Fibroblast of skin of right quadriceps (primary cell): ENCODE measurements at regions not wholly inside any gene's neighbourhood (a gene's known extent, or its start where the extent isn't known, plus 50 kb on each side); places are given as distances from the start of the nearest gene placed in this dataset.
A peak's percentile ranks its signal among the peaks of the same experiment; 100 is the strongest.
"Not testable (repeated sequence)": the region's sequence is repeated elsewhere in the genome, so short reads cannot be mapped to it uniquely, and the experiment has no call there.

Experiments used
- DNase-seq: peaks from one replicate; pipeline ENCODE4 v3.0.0-alpha.2; 2013

DNA sequence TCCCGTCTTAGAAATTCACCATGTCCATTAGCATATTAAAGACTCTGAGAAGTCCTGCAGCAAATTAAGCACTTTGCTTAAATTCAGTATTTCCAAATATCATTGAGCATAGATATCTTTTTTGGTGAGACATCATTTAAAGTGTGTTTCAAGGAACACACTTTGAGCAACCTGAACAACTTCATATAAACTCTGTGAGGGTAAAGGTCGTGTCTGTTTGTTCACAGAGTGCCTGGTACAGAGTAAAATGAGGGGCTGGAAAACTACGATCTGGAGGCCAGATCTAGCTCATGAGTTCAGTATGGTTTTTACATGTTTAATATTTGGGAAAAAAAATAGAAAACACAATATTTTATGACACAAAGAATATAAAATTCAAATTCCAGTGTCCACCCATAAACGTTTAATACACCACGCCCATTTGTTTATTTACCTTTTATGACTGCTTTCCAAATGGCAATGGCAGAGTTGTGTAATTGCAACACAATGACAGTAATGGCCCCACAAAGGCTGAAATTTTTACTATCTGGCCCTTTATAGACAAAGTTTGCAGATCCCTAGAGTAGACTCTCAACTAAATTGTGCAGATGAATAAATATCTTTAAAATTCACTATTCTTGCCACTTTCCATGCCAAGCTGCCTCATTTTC lies 67.4 kb downstream of the SNTN start:
- no peak for DNase-seq

DNA sequence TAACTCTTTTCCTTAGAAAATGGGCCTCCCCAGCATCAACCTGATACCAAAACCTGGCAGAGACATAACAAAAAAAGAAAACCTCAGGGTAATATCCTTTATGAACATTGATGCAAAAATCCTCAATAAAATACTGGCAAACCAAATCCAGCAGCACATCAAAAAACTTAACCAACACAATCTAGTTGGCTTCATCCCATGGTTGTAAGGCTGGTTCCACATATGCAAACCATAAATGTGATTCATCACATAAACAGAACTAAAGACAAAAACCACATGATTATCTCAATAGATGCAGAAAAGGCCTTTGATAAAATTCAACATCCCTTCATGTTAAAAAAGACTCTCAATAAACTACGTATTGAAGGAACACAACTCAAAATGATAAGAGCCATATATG lies 68.5 kb downstream of the SNTN start:
- peak; percentile 80 for DNase-seq

- peak; percentile 97 for DNase-seq
Observed at GRCh38 chr3:63724987-63725386, 72.5 kb downstream of the SNTN start.

DNA sequence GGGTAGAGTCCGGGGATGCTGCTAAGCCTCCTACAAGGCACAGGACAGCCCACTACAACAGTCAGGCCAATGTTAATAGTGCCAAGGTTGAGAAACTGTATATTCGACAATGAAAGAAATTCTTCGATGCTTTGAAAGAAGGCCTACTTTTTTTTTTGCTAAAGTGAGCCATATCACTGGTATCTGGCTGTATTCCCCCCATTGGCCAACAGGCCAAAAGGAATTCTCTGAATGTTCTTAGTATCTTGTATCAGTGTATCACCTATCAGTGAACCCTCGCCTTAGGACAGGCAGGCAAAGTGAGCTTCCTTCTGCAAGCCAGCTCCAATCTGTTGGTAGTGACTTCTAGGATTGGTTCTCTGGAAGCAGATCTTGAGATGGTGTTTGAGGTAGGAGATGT lies 74.2 kb downstream of the SNTN start:
- no peak for DNase-seq

DNA sequence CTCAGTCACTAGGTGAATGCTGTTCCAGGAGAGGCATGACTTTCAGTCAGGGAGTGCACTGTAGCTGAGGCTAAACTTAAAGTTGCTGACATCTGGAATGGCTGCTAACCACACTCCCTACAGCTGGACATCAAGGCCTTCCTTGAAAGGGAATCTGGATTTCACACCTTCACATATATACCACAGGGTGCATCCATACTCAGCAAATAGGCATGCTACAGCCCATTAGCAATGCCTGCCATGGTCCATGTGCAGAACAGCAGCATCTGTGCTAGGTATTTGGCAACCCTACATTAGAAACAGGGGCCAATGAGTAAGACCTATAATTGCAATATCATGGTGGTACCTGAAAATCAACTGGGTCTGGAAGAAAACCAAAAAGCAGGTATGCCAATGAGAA lies 74.8 kb downstream of the SNTN start:
- peak; percentile 21 for DNase-seq

DNA sequence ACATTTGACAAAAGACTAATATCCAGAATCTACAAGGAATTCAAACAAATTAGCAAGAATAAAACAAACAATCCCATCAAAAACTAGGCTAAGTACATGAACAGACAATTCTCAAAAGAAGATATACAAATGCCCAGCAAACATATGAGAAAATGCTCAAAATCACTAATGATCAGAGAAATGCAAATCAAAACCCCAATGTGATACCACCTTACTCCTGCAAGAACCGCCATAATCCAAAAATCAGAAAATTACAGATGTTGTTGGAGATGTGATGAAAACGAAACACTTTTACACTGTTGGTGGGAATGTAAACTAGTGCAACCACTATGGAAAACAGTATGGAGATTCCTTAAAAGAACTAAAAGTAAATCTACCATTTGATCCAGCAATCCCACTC lies 79.4 kb downstream of the SNTN start:
- DNase-seq: no peak

GRCh38 chr3:63733278-63733677 lies 80.8 kb downstream of the SNTN start:
- DNase-seq: not testable (repeated sequence)

- DNase-seq: not testable (repeated sequence)
Observed at GRCh38 chr3:63734632-63735031, 82.2 kb downstream of the SNTN start.

DNA sequence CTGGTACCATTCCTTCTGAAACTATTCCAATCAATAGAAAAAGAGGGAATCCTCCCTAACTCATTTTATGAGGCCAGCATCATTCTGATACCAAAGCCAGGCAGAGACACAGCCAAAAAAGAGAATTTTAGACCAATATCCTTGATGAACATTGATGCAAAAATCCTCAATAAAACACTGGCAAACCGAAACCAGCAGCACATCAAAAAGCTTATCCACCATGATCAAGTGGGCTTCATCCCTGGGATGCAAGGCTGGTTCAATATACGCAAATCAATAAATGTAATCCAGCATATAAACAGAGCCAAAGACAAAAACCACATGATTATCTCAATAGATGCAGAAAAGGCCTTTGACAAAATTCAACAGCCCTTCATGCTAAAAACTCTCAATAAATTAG lies 82.3 kb upstream of the C3orf49 start:
- not testable (repeated sequence) for DNase-seq

DNA sequence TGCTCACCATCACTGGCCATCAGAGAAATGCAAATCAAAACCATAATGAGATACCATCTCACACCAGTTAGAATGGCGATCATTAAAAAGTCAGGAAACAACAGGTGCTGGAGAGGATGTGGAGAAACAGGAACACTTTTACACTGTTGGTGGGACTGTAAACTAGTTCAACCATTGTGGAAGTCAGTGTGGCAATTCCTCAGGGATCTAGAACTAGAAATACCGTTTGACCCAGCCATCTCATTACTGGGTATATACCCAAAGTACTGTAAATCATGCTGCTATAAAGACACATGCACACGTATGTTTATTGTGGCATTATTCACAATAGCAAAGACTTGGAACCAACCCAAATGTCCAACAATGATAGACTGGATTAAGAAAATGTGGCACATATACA lies 80.5 kb upstream of the C3orf49 start:
- DNase-seq: not testable (repeated sequence)

DNA sequence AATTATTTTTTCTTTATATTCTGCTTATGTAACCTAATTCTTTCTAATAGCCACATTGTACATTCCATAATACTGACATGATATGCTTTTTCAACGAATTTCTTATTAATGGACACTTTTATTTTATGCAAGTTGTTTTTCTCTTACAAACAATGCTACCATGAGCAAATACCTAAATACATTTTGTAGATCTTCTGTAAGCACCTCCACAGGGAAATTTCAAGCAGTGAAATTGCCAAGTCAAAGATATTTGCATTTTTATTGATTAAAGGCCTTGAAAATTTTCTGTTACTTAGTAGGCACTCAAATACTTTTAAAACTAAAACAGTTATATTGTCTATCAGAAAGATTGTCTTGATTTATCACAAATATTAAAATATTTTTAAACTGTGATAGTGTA lies 79.6 kb upstream of the C3orf49 start:
- no peak for DNase-seq

- no peak for DNase-seq
Observed at GRCh38 chr3:63740116-63740515, 79.0 kb upstream of the C3orf49 start.

DNA sequence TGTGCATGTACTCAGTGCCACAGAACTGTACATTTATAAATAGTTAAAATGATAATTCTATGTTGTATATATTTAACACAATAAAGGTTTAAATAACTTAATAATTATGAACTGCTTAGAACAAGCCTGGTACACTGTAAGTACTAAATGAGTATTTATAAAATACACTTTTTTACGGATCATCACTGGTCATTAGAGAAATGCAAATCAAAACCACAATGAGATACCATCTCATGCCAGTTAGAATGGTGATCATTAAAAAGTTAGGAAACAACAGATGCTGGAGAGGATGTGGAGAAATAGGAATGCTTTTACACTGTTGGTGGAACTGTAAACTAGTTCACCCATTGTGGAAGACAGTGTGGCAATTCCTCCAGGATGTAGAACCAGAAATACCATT lies 74.4 kb upstream of the C3orf49 start:
- not testable (repeated sequence) for DNase-seq

DNA sequence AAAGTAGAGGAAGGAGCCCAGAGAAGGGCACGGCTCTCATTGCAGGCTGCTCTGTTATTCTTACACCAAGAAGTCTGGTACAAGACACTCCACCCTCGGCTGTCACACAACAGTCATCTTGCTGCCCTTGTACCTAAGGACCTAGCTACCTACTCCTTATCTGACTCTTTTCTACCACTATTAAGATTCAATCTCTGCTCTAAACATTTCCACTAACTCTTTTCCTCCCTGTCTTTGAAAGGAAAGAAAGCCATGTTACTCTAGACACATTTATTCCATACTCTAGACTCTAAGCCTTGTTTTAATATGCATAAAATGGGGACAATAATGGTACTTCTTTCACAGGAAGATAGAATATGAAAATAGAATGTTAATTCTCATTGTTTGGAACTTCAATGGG lies 73.3 kb upstream of the C3orf49 start:
- no peak for DNase-seq

GRCh38 chr3:63746211-63746610 lies 72.9 kb upstream of the C3orf49 start:
- DNase-seq: no peak

DNA sequence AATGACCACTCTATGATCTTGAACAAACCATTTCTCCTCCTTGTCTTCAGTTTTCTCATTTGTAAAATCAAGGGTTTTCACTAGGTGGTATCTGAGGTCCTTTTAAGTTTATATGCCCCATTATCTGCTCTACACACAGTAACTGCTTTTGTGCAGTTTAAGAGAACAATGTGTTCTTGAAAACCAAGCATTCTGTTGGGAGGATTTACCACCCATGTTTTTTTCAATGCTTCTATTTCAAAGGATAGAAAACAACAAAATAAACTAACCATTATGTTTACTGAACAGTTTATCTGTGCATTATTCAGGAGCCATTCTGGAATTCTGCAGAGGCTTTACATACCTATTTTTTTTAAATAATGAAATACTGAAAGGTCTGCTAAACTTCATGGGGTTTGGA lies 67.6 kb upstream of the C3orf49 start:
- DNase-seq: no peak

GRCh38 chr3:63753567-63753966 lies 65.5 kb upstream of the C3orf49 start:
- DNase-seq: peak; percentile 28

- no peak for DNase-seq
Observed at GRCh38 chr3:63753995-63754394, 65.1 kb upstream of the C3orf49 start.

DNA sequence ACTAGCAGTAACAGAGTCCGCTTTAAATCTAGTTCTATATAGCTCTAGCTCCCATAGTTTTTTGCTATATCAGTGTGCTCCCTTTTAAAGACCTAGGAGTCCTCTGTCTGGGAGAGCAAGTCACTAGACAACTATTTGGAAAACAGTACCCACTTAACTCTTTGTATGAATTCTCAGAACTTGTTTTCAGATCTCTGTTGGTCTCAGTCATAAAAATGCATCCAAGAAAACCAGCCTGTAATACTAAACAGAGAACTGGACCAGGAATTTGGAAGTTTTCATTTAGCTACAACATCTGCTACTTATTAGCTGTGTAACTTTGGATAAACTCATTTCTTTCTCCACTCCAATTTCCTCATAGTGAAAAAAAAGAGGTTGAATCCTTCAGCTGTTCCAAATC lies 56.9 kb upstream of the C3orf49 start:
- peak; percentile 92 for DNase-seq

DNA sequence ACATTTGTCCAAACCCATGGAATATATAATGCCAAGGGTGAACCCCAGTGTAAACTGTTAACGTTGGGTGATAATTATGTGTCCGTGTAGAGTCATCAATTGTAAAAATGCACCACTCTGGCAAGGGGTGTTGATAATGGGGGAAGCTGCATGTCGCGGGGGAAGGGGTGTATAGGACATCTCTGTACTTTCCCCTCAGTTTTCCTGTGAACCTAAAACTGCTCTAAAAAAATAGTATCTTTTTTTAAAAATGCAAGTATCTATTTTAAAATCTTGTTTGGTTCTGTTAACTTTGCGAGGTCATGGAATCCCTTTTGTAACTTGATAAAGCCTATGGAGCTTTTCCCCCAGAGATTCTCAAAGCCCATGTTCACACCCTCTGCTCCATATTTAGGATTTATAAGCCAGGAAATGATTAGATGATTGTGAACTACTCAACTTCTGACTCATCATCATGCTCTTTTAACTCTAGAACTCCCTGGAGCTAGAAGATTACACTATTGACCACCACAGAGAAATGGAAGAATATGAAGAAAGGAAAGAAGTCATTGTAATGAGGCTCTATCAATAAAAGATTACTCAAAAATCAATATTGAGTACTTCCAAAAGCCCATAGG lies 56.1 kb upstream of the C3orf49 start:
- DNase-seq: peak; percentile 89

GRCh38 chr3:63764511-63764910 lies 54.6 kb upstream of the C3orf49 start:
- no peak for DNase-seq

GRCh38 chr3:63766261-63766660 lies 52.8 kb upstream of the C3orf49 start:
- no peak for DNase-seq

GRCh38 chr3:63768386-63768785 lies 50.7 kb upstream of the C3orf49 start:
- no peak for DNase-seq

DNA sequence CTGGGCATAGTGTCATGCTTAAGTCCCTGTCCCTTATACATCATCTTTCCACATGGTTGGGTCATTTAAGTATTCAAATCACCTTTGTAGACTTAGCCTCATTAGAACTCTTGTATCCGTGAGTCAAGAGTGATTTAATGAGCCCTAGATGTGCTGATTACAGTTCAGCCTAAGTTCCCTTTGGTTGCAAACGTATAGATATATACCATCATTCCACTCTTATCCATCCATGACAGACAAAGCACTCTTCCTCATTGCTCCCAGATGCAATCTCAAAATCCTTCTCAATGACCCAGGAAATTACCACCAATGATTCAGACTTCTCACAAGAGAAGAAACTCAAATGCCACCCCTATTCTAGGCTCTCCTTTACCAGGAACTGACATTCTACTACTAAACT lies 50.2 kb upstream of the C3orf49 start:
- no peak for DNase-seq
